Activated T-cell treated with anti-CD3 and anti-CD28 coated beads, Interleukin-2, amount 50 U/mL, for 1 hour (primary cell): ENCODE measurements at regions not wholly inside any gene's neighbourhood (a gene's known extent, or its start where the extent isn't known, plus 50 kb on each side); places are given as distances from the start of the nearest gene placed in this dataset.
"Not testable (repeated sequence)": the region's sequence is repeated elsewhere in the genome, so short reads cannot be mapped to it uniquely, and the experiment has no call there.

ENCODE experiments used
- DNase-seq: peaks from one replicate; pipeline ENCODE4 v3.0.0-alpha.2; 2020

GRCh38 chr9:36521148-36521547 is 51.5 kb upstream of the MELK start:
- no peak for DNase-seq

GRCh38 chr9:36517131-36517530 is 55.6 kb upstream of the MELK start:
- DNase-seq, result no peak

GRCh38 chr9:36504156-36504555 is 68.5 kb upstream of the MELK start:
- DNase-seq, result no peak

GRCh38 chr9:36503172-36504088 is 69.3 kb upstream of the MELK start:
- DNase-seq, result no peak

- no peak for DNase-seq
Measured at GRCh38 chr9:36501727-36502126, 71.0 kb upstream of the MELK start.

GRCh38 chr9:36500931-36501330 is 71.8 kb upstream of the MELK start:
- not testable (repeated sequence) for DNase-seq

- DNase-seq, result no peak
Measured at GRCh38 chr9:36499174-36499890, 73.4 kb upstream of the MELK start.

- DNase-seq, result peak; percentile 41
Measured at GRCh38 chr9:36493564-36493963, 79.1 kb upstream of the MELK start.

- DNase-seq, result no peak
Measured at GRCh38 chr9:36492865-36493264, 79.8 kb upstream of the MELK start.

GRCh38 chr9:36489453-36489852 is 83.2 kb upstream of the MELK start:
- DNase-seq, result no peak

GRCh38 chr9:36488389-36488756 is 84.3 kb upstream of the MELK start:
- no peak for DNase-seq

- peak; percentile 90 for DNase-seq
Measured at GRCh38 chr9:36487482-36488388, 85.0 kb upstream of the MELK start.

- peak; percentile 59 for DNase-seq
Measured at GRCh38 chr9:36486933-36487481, 85.7 kb upstream of the MELK start.

GRCh38 chr9:36486329-36486932 is 86.3 kb upstream of the MELK start:
- no peak for DNase-seq

GRCh38 chr9:36485647-36486328 is 85.7 kb upstream of the RNF38 start:
- DNase-seq, result no peak

- no peak for DNase-seq
Measured at GRCh38 chr9:36484124-36484523, 84.1 kb upstream of the RNF38 start.

GRCh38 chr9:36479101-36479500 is 79.0 kb upstream of the RNF38 start:
- DNase-seq, result no peak

GRCh38 chr9:36471359-36471758 is 71.3 kb upstream of the RNF38 start:
- DNase-seq, result no peak

GRCh38 chr9:36470643-36471290 is 70.7 kb upstream of the RNF38 start:
- peak; percentile 52 for DNase-seq

GRCh38 chr9:36463467-36463866 is 63.4 kb upstream of the RNF38 start:
- no peak for DNase-seq

- no peak for DNase-seq
Measured at GRCh38 chr9:36462245-36462644, 62.2 kb upstream of the RNF38 start.
